ENCODE measurements at regions not wholly inside any gene's neighbourhood (a gene's known extent, or its start where the extent isn't known, plus 50 kb on each side); places are given as distances from the start of the nearest gene placed in this dataset.

GRCh38 chr9:95650720-95651119 lies 133.9 kb upstream of the PTCH1 start:
- TF ChIP-seq CTCF (IDR thresholded peaks at IDR 0.05): no peak

GRCh38 chr9:95649801-95650213 lies 133.0 kb upstream of the PTCH1 start:
- TF ChIP-seq CTCF (IDR thresholded peaks at IDR 0.05): no peak

- TF ChIP-seq CTCF (IDR thresholded peaks at IDR 0.05): no peak
Measured at GRCh38 chr9:95648225-95648624, 131.5 kb upstream of the PTCH1 start.

- no peak for TF ChIP-seq CTCF (IDR thresholded peaks at IDR 0.05)
Measured at GRCh38 chr9:95645992-95646391, 129.2 kb upstream of the PTCH1 start.

- no peak for TF ChIP-seq CTCF (IDR thresholded peaks at IDR 0.05)
Measured at GRCh38 chr9:95645579-95645978, 128.8 kb upstream of the PTCH1 start.

GRCh38 chr9:95644377-95644776 lies 127.6 kb upstream of the PTCH1 start:
- no peak for TF ChIP-seq CTCF (IDR thresholded peaks at IDR 0.05)

GRCh38 chr9:95643619-95644018 lies 126.8 kb upstream of the PTCH1 start:
- no peak for TF ChIP-seq CTCF (IDR thresholded peaks at IDR 0.05)

GRCh38 chr9:95642189-95642588 lies 125.4 kb upstream of the PTCH1 start:
- TF ChIP-seq CTCF (IDR thresholded peaks at IDR 0.05): no peak
